ENCODE measurements at regions not wholly inside any gene's neighbourhood (a gene's known extent, or its start where the extent isn't known, plus 50 kb on each side); places are given as distances from the start of the nearest gene placed in this dataset.

GRCh38 chr3:21847005-21847404 lies 96.0 kb upstream of the ZNF385D start:
- no peak for DNase-seq
- TF ChIP-seq, protein P1, sequence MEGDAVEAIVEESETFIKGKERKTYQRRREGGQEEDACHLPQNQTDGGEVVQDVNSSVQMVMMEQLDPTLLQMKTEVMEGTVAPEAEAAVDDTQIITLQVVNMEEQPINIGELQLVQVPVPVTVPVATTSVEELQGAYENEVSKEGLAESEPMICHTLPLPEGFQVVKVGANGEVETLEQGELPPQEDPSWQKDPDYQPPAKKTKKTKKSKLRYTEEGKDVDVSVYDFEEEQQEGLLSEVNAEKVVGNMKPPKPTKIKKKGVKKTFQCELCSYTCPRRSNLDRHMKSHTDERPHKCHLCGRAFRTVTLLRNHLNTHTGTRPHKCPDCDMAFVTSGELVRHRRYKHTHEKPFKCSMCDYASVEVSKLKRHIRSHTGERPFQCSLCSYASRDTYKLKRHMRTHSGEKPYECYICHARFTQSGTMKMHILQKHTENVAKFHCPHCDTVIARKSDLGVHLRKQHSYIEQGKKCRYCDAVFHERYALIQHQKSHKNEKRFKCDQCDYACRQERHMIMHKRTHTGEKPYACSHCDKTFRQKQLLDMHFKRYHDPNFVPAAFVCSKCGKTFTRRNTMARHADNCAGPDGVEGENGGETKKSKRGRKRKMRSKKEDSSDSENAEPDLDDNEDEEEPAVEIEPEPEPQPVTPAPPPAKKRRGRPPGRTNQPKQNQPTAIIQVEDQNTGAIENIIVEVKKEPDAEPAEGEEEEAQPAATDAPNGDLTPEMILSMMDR (IDR thresholded peaks at IDR 0.05), result no peak
- TF ChIP-seq POLR2AphosphoS5 (IDR thresholded peaks at IDR 0.05) (no peak), EP300 (IDR thresholded peaks at IDR 0.05) (no peak), POLR2A (IDR thresholded peaks at IDR 0.05) (no peak)
- Histone ChIP-seq H3K4me1 (no peaks in the 10 kb centered on the region), H3K27me3 (no peaks in the 10 kb centered on the region), H3K9me3 (no peaks in the 10 kb centered on the region), H3K27ac (no peak overlapping the region), H3K4me3 (no peak overlapping the region), H3K36me3 (no peaks in the 10 kb centered on the region)
- intact Hi-C loops (cut with DNase I), result no loop called here
- whole genome bisulfite sequencing, 2 donors, result 65 to 81% methylated on average over 2 of the region's 2 CpGs

- Histone ChIP-seq H3K36me3 (no peaks in the 10 kb centered on the region), H3K4me3 (no peak overlapping the region), H3K4me1 (no peaks in the 10 kb centered on the region), H3K27me3 (no peaks in the 10 kb centered on the region), H3K27ac (no peak overlapping the region), H3K9me3 (no peaks in the 10 kb centered on the region)
- WGBS, 2 donors, result 66 to 67% methylated on average over 10 of the region's 10 CpGs
- no peak for DNase-seq
- no peak for TF ChIP-seq POLR2A (IDR thresholded peaks at IDR 0.05)
- TF ChIP-seq EP300 (IDR thresholded peaks at IDR 0.05), result no peak
- no peak for TF ChIP-seq POLR2AphosphoS5 (IDR thresholded peaks at IDR 0.05)
- TF ChIP-seq, protein P1 (IDR thresholded peaks at IDR 0.05), result no peak
- intact Hi-C loops (cut with DNase I), result no loop called here
These were observed 108.4 kb upstream of the ZNF385D start for GRCh38 chr3:21859124-21860081.

DNA sequence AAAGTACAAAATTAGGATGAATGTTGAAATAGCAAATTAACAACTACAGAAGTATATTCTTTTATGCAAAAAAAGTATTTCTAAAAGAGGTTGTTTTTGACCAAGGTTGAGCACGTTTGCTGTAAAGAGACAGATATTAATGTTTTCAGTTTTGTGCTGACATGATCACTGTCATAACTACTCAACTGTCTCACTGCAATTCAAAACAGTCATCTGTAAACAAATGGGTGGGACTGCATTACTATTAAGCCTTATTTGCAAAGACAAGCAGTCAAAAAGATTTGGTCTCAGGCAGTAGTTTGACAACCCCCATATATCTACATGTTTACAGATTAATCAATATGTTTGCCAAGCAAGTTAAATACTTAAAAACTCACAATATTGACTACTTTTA lies 109.1 kb upstream of the ZNF385D start:
- intact Hi-C loops (cut with DNase I), result no loop called here
- no peak overlapping the region for H3K27ac ChIP-seq

DNA sequence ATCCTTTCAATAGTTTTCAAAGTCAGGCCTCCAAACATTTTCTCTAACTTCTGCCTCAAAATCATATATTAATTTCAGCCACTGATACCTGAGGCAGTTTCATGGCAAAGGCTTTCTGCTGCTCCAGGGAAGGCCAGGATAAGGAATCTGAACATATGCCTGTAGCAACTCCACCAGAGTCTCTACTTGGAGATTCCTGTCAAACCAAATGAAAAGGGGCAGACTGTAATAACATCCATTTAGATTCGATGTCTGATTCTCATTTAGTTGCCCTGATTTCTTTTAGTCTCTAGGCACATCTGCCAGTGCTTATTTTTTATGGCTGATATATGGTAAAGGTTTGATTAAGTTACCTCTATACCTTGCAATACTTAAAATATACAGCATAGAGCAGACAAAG lies 109.6 kb upstream of the ZNF385D start:
- Histone ChIP-seq H3K27me3 (no peaks in the 10 kb centered on the region), H3K4me3 (no peak overlapping the region), H3K9me3 (no peaks in the 10 kb centered on the region), H3K36me3 (no peaks in the 10 kb centered on the region), H3K4me1 (no peaks in the 10 kb centered on the region), H3K27ac (no peak overlapping the region)
- DNase-seq, result no peak
- intact Hi-C loops (cut with DNase I), result no loop called here
- TF ChIP-seq EP300 (IDR thresholded peaks at IDR 0.05) (no peak), POLR2A (IDR thresholded peaks at IDR 0.05) (no peak), POLR2AphosphoS5 (IDR thresholded peaks at IDR 0.05) (no peak)
- TF ChIP-seq, protein P1 (IDR thresholded peaks at IDR 0.05), result no peak
- 78 to 84% methylated on average over 1 of the region's 1 CpG for WGBS, 2 donors

More for the DNA sequence above, 109.1 kb upstream of the ZNF385D start:
- Histone ChIP-seq H3K27me3 (no peaks in the 10 kb centered on the region), H3K4me3 (no peak overlapping the region), H3K36me3 (no peaks in the 10 kb centered on the region), H3K4me1 (no peaks in the 10 kb centered on the region), H3K9me3 (no peaks in the 10 kb centered on the region)
- no peak for DNase-seq
- no peak for TF ChIP-seq POLR2AphosphoS5 (IDR thresholded peaks at IDR 0.05)
- no peak for TF ChIP-seq POLR2A (IDR thresholded peaks at IDR 0.05)
- no peak for TF ChIP-seq EP300 (IDR thresholded peaks at IDR 0.05)
- TF ChIP-seq, protein P1 (IDR thresholded peaks at IDR 0.05), result no peak
- 50 to 58% methylated on average over 1 of the region's 1 CpG for WGBS, 2 donors
